Uterus (tissue), 2 donors: ENCODE measurements at regions not wholly inside any gene's neighbourhood (a gene's known extent, or its start where the extent isn't known, plus 50 kb on each side); places are given as distances from the start of the nearest gene placed in this dataset.

ENCODE experiments used
- CTCF ChIP-seq, 4 experiments: fragments of 200-600 bp in 2 of 4; fragments of 450-650 bp in 2 of 4; sonication (generic) in 2 of 4; IDR thresholded peaks; one replicate each; pipeline ENCODE4 v1.5.1; 2016 to 2019; ENCODE audit warnings: antibody characterized with exemption in 4 of 4, mild to moderate bottlenecking in 2 of 4, moderate library complexity in 1 of 4
- POLR2A ChIP-seq, 2 donors: fragments of 450-650 bp; IDR thresholded peaks; one replicate each; pipeline ENCODE4 v1.6.1; 2016; ENCODE audit warnings: antibody characterized with exemption in 2 of 2, mild to moderate bottlenecking in 1 of 2, moderate library complexity in 1 of 2

- TF ChIP-seq CTCF (IDR thresholded peaks at IDR 0.05) (no peak), POLR2A (IDR thresholded peaks at IDR 0.05) (no peak)
Measured at GRCh38 chr18:68611311-68611710, 103.6 kb downstream of the TMX3 start.
